Ramos (cell line): ENCODE measurements at regions not wholly inside any gene's neighbourhood (a gene's known extent, or its start where the extent isn't known, plus 50 kb on each side); places are given as distances from the start of the nearest gene placed in this dataset.

Experiments used
- in situ Hi-C: fragments of 300-500 bp; cut with MboI; formaldehyde crosslinking; loops from one replicate; pipeline ENCODE4 v1.14.3; 2022; ENCODE audit warnings: low sequenced_read_pairs; ENCODE audit not compliant: unreplicated experiment

- in situ Hi-C loops = no loop called here
These were observed 97.3 kb upstream of the MBL2 start for GRCh38 chr10:52869864-52870263.

GRCh38 chr10:52865213-52865612, 92.6 kb upstream of the MBL2 start:
- in situ Hi-C loops = no loop called here

DNA sequence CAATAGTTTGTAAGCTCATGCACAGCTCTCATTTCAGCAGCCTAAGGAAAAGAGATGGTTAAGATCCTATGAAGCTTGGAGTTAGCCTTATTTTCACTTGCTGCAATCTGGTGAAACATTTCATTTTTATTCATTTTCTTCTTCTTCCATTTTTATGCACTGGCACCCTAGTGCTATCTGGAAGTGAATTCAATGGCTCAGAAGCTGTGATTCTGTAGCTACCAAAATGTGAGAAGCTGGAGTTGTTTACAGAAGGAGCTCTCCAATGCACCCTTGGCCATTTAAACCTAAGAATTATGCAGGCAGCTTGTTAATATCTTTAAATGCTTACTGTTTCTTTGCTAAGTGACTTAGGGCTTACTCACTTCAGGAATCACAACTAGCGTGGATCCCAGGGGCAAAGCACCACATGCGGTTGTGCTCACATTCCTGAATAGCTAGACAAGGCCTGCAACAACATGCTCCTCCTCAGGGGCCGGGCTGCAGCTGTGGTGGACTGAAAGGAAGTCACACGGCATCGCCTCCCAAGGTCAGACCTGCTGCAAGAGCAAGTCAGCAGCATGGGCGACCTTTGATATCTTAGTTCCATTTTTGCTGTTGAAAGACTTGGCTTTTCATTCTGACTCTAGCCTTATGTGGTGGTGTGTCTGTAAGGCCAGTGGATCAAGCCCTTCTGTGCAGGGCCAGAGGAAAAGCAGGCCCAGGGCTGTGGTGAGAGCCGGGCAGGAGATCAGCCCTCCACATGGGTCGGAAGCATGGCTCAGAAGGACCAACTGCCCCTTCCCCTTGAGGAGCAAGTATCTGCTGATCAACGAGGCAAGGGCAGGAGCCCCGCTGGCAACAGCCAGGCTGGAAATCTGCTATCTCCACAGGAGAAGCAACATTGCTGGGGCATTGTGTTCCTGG, 91.9 kb upstream of the MBL2 start:
- in situ Hi-C loops = no loop called here

DNA sequence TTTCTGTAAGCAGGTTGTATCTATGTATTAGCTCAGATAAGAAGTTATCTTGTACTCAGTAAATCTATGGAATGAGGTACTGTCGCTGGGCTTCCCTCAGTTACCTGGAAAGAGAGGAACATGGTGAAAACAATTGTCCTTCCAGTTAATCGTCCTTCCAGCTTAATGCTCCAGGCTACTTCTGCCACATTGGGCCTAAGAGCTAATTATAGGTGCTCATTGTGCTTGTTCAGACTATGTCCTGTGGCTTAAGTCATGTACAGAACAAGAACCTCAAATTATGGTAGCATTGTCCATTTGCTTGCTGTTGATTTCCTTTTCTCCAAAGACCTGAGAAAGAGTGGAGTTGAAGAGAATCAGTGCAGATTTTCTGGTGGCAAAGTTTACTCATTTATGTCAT, 86.1 kb upstream of the MBL2 start:
- in situ Hi-C loops = no loop called here

DNA sequence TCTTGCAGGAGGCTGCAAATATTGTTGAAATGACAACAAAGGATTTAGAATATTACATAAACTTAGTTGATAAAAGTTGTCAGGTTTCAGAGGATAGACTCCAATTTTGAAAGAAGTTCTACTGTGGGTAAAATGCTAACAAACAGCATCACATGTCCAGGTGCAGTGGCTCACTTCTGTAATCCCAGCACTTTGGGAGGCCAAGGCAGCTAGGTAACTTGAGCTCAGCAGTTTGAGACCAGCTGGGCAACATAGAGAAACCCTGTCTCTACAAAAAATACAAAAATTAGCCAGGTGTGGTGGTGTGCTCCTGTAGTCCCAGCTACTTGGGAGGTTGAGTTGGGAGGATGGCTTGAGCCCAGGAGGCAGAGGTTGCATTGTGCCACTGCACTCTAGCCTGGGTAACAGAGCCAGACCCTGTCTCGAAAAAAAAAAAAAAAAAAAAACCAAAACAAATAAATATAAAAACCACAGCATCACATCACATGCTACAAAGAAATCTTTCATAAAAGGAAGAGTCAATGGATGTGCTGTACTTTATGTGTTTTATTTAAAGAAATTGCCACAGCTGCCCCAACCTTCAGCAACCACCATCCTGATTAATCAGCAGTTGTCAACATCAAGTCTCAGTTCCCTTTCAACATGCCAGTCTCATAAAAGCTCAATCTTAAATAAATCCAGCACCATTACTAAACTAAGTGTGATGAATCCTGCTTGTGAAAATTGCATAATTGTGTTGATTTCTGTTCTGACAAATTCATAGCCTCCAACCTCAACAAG, 83.2 kb upstream of the MBL2 start:
- in situ Hi-C loops = no loop called here

GRCh38 chr10:52853704-52854103, 81.1 kb upstream of the MBL2 start:
- in situ Hi-C loops = no loop called here

DNA sequence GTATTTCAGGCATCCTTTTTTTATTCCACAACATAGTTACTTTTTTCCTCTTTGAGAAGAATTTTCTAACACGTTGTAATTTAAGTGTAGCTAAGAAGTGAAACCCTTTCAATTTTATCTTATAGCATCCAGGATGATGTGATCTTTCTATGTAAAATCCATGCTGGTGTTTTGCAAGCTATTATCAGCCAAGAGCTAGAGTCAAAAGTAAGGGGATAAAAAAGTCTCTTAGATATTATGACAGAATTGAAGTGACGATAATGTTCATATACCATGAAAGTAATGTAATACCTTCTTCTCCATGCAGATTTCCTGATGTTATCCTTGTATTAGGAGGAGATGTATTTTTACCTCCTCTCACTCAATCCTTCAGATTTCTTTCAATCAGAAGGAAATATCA, 64.2 kb upstream of the MBL2 start:
- in situ Hi-C loops = no loop called here
